ENCODE measurements at regions not wholly inside any gene's neighbourhood (a gene's known extent, or its start where the extent isn't known, plus 50 kb on each side); places are given as distances from the start of the nearest gene placed in this dataset.

GRCh38 chr5:74032617-74033016 lies 406.6 kb downstream of the ARHGEF28 start:
- TF ChIP-seq CTCF (IDR thresholded peaks at IDR 0.05; ENCODE audit: borderline replicate concordance, insufficient read depth, low read depth, low read length), result no peak
- H3K4me3 ChIP-seq (ENCODE audit: low read depth, low read length), result no peak overlapping the region

DNA sequence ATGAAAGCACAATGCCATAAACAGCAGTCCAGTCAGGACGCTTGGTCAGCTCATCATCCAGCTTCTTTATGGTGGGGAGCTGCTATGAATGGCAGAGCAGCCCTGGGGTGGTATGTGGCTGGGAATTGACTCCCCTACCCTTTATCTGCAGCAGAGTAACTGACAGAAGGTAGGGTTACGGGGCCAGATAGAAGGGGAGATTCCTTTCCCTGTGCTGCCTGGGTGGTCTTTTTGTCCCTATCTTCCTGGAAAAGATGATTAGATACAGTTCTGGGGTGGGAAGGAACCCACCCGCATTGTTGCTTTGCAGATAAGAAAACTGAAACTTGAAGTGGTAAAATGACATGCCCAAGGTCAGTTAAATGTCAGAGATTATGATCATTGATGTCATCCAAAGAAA lies 405.5 kb downstream of the ARHGEF28 start:
- TF ChIP-seq CTCF (IDR thresholded peaks at IDR 0.05; ENCODE audit: borderline replicate concordance, insufficient read depth, low read depth, low read length), result no peak
- H3K4me3 ChIP-seq (ENCODE audit: low read depth, low read length), result no peak overlapping the region

DNA sequence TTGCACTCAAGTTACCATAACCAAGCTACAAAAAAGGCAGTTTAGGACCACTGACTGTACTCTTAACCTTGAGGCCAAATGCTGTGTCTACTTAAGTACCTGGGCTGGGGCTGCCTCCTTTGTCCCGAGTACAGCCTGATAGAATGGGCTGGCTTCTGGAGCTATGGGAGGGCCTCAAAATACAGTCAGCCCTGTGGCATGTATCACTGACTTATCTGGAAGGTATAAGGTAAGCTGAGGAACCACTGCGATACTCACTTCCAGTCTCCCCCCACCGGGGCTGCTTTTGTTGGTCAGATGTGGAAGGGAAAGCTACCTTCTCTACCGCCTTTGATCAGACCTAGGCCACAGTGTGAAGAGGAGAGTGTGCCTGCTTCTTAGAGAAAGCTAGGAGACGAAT lies 404.8 kb downstream of the ARHGEF28 start:
- no peak overlapping the region for H3K4me3 ChIP-seq (ENCODE audit: low read depth, low read length)
- TF ChIP-seq CTCF (IDR thresholded peaks at IDR 0.05; ENCODE audit: borderline replicate concordance, insufficient read depth, low read depth, low read length), result no peak

DNA sequence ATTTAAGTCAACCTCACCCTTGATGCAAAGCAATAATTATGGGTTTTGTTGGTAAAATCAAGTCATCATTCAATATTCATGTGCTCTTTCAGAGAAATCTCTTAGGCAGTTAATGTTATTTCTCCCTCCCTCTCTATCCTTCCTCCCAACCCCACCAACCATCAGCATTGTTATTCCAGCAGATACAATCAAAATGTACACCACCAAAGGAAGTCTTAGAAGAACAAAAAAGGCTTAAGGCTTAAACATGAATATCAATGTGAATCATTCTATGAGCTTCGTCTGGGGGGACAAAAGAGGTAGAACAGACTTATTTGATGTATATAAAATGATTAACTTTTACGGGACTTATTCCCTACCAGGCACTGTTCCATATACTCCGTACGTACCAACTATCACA lies 404.4 kb downstream of the ARHGEF28 start:
- no peak for TF ChIP-seq CTCF (IDR thresholded peaks at IDR 0.05; ENCODE audit: borderline replicate concordance, insufficient read depth, low read depth, low read length)
- H3K4me3 ChIP-seq (ENCODE audit: low read depth, low read length), result no peak overlapping the region

- TF ChIP-seq CTCF (IDR thresholded peaks at IDR 0.05; ENCODE audit: borderline replicate concordance, insufficient read depth, low read depth, low read length), result no peak
- no peak overlapping the region for H3K4me3 ChIP-seq (ENCODE audit: low read depth, low read length)
These were observed 403.0 kb downstream of the ARHGEF28 start for GRCh38 chr5:74028976-74029375.

DNA sequence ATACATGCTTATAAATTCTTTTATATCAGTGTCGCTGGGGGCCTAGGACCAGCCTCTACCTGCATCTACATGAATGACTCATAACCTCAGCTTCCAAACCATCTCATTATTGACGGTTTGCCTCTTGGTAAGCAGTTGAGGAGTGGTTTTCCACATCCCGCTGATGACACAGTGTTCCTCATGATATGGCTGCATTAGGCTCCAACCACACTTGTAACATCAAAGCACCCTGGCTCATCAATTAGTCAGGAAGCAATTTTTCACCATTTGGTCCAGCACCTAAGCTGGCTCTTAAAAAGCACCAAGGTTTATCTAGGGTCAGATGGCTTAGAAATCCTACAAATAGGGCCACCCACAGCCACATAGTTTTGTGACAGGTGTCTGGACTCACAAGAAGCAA lies 402.4 kb downstream of the ARHGEF28 start:
- TF ChIP-seq CTCF (IDR thresholded peaks at IDR 0.05; ENCODE audit: borderline replicate concordance, insufficient read depth, low read depth, low read length), result no peak
- H3K4me3 ChIP-seq (ENCODE audit: low read depth, low read length), result no peak overlapping the region

GRCh38 chr5:74027732-74028338 lies 401.8 kb downstream of the ARHGEF28 start:
- TF ChIP-seq CTCF (IDR thresholded peaks at IDR 0.05; ENCODE audit: borderline replicate concordance, insufficient read depth, low read depth, low read length), result no peak
- no peak overlapping the region for H3K4me3 ChIP-seq (ENCODE audit: low read depth, low read length)
